SK-MEL-5 (cell line): ENCODE measurements at regions not wholly inside any gene's neighbourhood (a gene's known extent, or its start where the extent isn't known, plus 50 kb on each side); places are given as distances from the start of the nearest gene placed in this dataset.
"Not testable (repeated sequence)": the region's sequence is repeated elsewhere in the genome, so short reads cannot be mapped to it uniquely, and the experiment has no call there.

ENCODE experiments used
- DNase-seq: peaks from one replicate; pipeline ENCODE4 v3.0.0-alpha.2; 2016; ENCODE audit warnings: low read depth, low spot score
- in situ Hi-C: cut with HindIII; loops from 2 replicates; pipeline ENCODE4 v1.10.0; 2016; ENCODE audit warnings: low sequenced_read_pairs, high pct_unique_total_duplicates, low pct_unique_long_range_greater_than_20kb

DNA sequence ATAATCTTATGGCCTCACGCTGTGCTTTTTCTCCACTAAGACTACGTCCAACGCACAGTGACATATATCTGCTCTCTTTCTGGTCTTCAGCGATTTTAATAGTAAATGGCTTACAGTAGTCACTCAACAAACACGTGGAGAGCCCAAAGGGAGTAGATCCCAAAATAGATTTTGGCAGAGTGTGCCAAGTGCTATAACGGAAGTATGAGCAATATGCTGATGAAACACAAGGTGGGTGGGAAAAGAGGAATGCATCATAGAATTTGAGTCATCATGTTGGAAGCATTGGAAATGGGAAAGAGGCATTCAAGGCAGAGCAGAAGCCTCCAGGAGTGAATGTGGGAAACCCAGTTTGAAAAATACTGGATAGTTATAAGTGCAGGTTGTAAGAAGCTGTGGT lies 129.1 kb upstream of the LDB2 start:
- in situ Hi-C loops: no loop called here
- DNase-seq: peak; percentile 2

DNA sequence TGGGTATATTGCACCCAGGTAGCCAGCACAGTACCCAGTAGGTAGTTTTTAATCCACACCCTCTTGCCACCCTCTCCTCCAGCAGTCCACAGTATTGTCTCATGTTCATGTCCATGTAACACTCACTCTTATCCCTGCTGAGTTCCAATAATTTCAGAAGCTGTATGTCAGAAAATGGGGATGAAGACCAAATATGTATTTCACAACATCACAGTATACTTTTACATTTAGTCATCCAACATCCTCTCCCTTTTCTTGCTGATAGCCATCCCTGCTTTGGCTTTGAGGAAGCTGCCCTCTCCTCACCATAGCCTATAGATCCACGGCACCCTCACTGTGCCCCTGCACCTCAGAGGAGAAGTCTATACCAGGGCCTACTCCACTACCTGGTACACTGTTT lies 126.0 kb upstream of the LDB2 start:
- in situ Hi-C loops: no loop called here
- no peak for DNase-seq

DNA sequence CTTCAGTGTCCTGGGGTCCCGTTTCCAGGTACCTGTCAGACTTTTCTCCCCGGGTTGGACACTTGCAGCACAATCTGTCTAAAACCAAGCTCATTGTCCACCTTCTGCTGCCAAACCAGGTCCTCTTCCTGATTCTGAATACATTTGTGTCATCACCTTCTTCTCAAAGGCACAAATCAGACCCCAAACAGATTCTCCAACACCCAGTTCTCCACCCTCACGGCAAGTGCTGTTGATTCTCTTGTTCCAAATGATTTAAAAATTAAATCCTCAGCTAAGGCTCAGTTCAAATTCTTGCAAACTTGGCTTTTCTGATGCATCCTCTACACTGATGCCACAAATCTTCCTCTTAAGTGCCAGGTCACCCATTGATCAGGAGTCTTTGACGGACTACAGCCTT lies 122.5 kb upstream of the LDB2 start:
- in situ Hi-C loops: no loop called here
- no peak for DNase-seq

DNA sequence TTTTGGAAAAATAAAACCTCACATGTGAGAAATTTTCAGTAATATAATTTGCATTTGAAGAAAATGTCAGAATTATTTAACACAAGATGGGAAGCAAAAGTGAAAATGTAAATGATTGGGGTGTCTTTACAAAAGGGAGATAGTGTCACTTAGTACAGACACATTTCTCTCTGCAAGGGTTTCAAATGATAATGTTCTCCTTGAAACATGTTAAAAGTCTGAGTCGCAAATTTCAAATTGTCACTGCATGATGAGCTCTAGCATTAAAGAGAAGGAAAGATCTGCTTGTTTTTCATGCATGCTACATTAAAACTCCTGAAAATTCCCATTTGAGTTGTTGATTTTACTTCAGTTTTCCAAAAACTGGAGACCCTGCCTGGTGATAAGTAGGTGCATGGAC lies 122.0 kb upstream of the LDB2 start:
- in situ Hi-C loops: no loop called here
- no peak for DNase-seq

DNA sequence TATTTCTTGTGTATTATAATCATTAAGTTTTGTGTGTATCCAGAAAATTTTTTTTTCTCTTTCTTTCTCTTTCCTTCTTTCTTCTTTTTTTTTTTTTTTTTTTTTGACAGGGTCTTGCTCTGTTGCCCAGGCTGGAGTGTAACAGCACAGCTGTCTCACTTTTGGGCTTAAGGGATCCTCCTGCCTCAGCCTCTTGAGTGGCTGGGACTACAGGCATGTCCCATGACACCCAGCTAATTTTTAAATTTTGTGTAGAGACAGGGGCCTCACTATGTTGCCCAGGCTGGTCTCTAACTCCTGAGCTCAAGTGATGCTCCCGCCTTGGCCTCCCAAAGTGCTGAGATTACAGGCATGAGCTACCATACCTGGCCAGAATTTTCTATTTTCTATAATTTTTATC lies 120.2 kb upstream of the LDB2 start:
- DNase-seq, in situ Hi-C loops: not testable (repeated sequence)

DNA sequence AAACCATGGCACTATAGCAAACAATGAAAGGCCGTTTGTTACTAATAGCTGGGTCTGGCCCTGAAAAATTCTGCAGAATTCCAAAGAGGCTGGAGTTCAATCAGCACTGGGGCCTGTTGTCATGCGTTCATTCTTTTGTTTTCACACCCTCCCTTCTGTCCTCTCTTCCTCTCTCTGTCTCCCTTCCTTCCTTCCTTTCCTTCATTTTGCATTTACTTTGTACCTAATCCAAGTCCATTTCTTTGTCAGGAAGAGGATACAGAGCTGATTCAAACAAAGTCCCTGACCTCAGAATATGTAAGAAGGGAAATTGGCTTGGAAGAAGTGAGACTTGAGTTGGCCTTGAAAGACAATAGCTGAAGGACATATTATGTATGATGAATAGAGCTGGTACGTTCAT lies 119.6 kb upstream of the LDB2 start:
- DNase-seq: no peak
- in situ Hi-C loops: no loop called here

DNA sequence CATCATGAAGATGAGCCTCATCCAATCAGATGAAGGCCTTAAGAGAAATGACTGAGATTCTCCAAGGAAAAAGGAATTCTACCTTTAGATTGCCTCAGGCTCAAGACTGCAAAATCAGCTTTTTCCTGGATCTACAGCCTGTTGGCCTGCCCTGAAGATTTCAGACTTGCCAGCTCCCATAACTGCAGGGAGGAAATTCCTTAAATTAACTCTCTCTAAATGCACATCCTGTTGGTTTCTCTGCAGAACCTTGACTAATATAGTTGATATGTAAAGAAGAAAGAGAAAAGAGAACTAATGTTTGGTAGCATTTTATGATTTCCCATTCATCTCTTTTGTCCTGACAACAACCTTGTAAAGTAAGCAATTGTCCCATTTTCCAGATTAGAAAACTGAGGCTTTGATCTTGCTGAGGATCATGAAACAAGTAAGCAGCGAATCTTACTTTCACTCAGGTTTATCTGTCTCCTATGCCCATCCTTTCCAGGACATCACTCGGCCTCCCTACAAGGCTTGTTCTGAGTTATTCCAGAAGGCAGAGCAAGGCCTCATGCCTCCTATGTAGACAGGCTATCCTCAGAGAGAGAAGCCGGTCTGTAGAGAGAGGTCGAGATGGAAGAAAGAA lies 115.0 kb upstream of the LDB2 start:
- in situ Hi-C loops: no loop called here
- DNase-seq: no peak

DNA sequence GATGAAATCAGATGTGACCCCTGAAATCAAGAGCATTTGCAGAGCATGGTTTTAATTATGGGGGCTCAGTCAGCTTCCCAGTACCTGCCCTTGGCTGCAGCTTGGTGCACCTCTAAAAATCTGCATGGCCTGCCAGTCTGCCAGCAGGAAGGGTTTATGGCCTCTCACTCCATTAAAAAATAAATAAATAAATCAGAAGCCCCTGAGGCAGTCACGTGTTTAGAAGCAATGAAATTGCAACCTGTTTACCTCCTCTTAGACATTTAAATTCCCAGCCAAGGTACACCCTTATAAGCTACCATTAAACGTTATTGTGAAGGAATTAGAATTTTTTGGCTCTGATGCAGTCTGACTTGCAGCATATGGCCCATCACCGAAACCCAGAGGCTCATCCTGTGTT lies 114.0 kb upstream of the LDB2 start:
- DNase-seq: no peak
- in situ Hi-C loops: no loop called here

DNA sequence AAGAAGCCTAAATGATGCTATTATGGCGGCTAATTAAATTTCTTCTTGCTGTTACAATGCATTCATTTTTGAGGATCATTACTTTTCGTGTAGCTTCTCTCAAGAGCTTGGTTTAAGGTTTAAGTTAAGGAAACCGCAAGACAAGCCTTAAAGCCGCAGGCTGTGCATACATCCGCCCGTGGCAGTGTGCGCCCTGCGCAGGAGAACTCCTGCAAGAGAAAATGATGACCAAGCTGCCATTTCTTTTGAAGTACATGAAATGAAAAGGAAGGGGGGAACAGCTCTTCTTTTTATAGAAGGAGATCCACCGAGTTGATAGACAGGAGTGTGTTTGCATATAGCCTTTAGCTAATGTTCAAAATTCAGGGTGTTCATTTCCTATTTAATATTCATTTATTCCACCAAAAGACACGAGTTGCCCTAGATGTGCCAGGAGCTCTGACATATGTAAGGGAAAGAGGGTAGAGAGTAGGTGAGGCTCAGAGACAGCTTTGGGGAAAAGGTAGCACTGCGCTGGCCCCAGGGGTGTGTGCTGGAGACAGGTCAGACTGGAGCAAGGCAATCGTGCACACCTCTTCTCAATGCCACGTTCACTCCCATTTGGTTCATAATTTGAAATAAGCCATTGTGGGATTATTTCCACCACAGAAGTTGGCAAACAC lies 112.1 kb upstream of the LDB2 start:
- DNase-seq: no peak
- in situ Hi-C loops: no loop called here

DNA sequence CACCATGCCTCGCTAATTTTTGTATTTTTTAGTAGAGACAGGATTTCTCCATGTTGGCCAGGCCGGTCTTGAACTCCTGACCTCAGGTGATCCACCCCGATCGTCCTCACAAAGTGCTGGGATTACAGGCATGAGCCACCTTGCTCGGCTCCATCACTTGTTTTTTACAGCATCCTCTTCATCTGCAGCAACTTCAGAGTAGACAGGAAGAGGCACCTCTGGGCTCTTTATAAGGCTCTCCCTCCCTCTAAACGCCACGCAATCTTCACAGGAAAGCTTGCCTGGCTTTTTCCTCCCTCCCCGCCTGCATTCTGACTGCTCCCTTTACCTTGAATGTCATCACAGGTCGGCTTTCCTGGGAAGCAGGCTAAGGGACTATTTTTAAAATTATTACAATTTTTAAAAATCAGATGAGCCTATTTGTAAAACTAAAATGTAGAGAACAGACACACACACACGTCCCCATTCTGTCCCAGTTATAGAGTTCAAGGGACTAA lies 111.5 kb upstream of the LDB2 start:
- DNase-seq: no peak
- in situ Hi-C loops: no loop called here

DNA sequence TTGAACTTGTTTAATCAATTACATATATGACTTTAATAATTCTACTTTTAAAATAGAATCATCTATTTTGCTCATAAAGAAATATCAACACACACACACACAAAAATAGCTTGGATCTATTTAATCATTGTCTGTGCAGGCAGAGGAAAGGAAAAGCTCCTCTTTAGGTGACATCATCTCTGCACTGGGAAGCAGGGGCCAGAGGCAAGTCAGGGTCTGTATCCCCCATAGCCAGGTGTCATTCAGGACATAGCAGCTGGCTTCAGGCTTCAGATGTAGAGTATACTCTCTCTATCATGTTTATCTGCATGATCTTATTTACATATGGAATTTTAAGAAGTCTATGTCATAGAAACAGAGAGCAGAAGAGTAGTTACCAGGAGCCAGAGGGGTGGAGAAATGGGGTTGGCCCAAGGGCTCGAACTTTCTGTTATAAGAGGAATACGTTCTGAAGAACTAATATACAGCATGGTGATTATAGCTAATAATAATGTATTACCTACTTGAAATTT lies 110.4 kb upstream of the LDB2 start:
- in situ Hi-C loops: no loop called here
- no peak for DNase-seq

DNA sequence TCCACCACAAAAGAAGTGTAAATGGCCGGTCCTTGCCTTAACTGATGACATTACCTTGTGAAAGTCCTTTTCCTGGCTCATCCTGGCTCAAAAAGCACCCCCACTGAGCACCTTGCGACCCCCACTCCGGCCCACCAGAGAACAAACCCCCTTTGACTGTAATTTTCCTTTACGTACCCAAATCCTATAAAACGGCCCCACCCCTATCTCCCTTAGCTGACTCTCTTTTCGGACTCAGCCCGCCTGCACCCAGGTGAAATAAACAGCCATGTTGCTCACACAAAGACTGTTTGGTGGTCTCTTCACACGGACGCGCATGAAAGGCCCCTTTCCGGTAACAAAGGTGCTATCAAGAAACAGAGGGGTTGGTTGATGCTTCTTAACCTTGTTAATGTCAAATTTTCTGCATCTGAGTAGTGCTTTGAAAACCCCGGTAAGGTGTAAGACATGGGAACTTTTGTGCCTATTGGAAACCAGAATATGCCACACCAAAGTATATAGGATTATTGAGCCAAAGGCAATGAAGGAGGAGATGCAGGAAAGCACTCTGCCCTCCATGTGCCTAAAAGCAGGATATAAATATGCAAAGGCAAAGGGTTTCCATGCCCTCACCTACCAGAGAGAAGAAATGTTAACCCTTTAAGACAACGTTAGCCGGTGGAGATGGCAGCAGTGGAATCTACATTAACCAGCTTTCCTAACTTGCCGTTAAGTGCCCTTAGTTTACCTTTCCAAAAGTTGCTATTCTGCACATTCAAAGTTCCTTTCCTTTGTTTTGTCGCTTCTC lies 105.4 kb upstream of the LDB2 start:
- DNase-seq, in situ Hi-C loops: not testable (repeated sequence)

DNA sequence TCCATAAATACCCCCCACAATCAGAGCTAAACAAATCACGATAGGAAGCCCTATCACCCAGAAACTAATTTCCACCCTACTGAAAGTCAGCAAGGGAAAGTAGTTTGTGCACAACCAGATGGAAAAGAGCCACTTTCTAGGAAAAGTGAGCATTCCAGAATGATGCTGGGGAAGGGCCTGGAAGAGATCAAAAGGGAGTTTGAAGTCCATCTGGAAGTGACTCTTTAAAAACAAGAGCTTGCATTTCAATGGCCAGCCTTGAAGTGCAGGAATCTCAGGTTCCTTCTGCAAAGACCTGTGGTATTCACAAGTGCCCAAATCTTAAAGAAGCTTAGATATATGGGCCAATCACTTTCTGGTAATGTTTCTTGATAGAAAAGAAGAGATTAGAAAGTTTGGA lies 97.0 kb upstream of the LDB2 start:
- in situ Hi-C loops: no loop called here
- no peak for DNase-seq

DNA sequence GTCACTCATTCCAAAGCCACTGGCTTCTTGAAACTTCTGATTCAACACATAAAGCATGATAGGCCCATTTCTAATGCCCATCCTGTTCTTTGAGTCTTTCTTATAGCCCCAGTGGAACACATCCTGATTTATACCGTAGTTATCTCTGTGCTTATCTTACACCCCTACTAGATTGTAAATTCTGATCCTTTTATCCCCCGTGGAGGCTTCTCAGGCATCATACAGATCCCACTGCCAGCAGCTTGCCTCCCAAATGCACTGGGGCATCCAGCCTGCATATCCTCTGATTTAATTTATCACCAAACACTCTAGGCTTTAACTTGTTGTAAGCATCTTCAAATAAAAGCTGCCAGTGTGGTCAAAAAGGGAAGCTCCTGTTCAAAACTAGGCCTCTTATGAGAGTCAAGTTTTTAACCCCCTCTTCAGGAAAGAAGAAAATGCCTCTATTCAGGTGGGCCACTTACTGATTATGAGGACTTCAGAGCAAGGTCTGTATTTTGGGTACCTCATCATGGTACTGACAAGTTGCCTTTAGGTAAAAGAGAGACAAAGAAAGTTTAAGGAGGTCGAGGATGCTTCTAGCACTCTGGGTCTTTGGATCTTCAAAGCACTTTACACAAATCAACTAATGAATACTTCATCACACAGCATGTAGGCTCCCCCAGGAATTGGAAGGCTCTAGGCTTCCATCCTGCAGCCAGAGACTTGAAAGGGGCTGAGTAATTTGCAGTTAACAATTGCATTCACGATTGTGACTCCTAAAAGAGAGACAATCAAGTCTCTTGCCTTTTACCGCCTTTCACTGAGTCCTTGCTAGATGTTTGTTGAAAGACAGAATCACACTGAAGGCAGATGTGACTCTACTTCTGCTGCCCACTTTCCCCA lies 95.8 kb upstream of the LDB2 start:
- in situ Hi-C loops: no loop called here
- DNase-seq: no peak

DNA sequence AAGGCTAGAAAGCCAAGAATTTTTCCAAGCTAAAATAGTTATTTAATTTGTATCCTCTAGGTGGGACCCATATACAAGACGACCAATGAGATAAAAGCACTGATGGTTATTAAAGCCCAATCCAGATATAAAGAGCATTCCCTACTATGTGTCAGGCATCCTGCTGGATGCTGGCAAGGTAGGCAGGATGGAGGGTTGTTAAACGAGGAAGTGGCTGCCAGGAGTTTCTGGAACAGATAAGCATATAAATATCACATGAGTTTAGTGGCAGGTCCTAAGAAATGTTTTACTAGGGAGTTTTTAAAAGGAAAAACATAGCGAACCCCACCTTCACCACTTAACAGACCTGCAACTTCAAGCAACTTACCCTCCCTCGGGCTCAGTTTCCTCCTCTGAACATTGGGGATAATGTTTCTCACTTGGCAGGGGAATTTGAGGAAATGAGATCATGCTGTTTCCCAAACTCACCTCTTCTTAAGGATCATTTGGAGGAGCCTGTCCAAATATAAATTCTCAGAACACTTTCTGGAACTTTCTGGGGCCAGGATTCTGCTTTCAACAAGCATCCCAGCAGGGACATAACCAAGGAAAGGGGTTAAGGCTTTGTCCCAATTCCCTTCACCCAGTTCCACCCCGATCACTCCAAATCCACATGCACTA lies 94.3 kb upstream of the LDB2 start:
- in situ Hi-C loops: no loop called here
- DNase-seq: no peak

DNA sequence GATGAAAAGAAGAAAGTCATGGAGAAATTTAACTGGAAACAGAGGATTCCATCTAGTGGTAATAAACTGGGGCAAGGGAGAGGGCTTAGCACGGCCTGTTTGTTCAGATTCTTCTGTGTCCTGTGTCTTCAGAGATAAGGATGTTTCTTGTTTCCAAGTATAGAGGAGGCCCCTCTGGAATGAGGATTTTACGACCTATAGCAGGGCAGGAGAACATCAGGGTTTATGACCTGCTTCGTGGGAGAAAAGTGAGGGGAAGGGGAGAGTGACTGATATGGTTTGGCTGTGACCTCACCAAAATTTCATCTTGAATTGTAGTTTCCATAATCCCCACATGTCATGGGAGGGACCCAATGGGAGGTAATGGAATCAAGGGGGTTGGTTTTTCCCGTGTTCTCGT lies 93.0 kb upstream of the LDB2 start:
- in situ Hi-C loops: no loop called here
- no peak for DNase-seq

DNA sequence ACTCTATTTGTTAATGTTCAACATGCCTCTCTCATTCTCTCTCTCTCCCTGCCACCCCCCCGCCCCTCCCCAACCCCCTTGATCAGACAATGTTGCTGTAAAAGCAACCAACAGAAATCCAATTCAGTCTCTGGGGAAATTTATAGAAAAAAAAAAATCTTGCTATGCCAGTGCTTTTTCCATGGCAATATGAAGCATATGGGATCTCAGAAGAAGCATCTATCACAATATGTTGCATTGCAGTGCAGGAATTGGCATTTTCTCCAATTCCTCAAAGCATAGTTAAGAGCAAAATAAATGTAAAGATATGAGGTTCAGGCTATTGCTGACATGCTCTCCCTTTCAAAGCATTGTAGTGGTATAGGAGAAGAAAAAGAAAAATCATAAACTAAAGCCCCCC lies 90.9 kb upstream of the LDB2 start:
- in situ Hi-C loops: no loop called here
- DNase-seq: no peak
